ENCODE measurements at regions not wholly inside any gene's neighbourhood (a gene's known extent, or its start where the extent isn't known, plus 50 kb on each side); places are given as distances from the start of the nearest gene placed in this dataset.

GRCh38 chr2:36271266-36271665, 84.3 kb upstream of the CRIM1 start:
- TF ChIP-seq EZH2 (IDR thresholded peaks at IDR 0.05; ENCODE audit: low read length, unreplicated experiment) (no peak), EZH2phosphoT487 (IDR thresholded peaks at IDR 0.05; ENCODE audit: borderline replicate concordance, low read length) (no peak)
- TF ChIP-seq, protein P1, sequence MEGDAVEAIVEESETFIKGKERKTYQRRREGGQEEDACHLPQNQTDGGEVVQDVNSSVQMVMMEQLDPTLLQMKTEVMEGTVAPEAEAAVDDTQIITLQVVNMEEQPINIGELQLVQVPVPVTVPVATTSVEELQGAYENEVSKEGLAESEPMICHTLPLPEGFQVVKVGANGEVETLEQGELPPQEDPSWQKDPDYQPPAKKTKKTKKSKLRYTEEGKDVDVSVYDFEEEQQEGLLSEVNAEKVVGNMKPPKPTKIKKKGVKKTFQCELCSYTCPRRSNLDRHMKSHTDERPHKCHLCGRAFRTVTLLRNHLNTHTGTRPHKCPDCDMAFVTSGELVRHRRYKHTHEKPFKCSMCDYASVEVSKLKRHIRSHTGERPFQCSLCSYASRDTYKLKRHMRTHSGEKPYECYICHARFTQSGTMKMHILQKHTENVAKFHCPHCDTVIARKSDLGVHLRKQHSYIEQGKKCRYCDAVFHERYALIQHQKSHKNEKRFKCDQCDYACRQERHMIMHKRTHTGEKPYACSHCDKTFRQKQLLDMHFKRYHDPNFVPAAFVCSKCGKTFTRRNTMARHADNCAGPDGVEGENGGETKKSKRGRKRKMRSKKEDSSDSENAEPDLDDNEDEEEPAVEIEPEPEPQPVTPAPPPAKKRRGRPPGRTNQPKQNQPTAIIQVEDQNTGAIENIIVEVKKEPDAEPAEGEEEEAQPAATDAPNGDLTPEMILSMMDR (conservative IDR thresholded peaks at IDR 0.05; ENCODE audit: low read depth, low read length): no peak
- Histone ChIP-seq H3K9me2 (replicated peaks; ENCODE audit: low read length) (no peaks in the 10 kb centered on the region), H3K4me2 (ENCODE audit: low read length) (no peak overlapping the region), H3K27ac (ENCODE audit: low read length) (no peak overlapping the region), H3F3A (ENCODE audit: low read length, unreplicated experiment) (no peaks in the 10 kb centered on the region), H3K79me2 (ENCODE audit: low read length) (no peaks in the 10 kb centered on the region), H3K4me1 (ENCODE audit: insufficient read depth, low read length) (no peaks in the 10 kb centered on the region), H3K9ac (ENCODE audit: low read length) (no peak overlapping the region), H3K36me3 (ENCODE audit: low read depth, low read length) (no peaks in the 10 kb centered on the region), H3K27me3 (ENCODE audit: low read length) (peaks cover 21% of the 10 kb centered on the region; the same call in 1 of the 2 replicates), H2AFZ (ENCODE audit: low read length) (no peak overlapping the region), H4K20me1 (ENCODE audit: low read length) (no peaks in the 10 kb centered on the region), H3K9me3 (ENCODE audit: low read length) (peaks cover 7% of the 10 kb centered on the region; the same call in 1 of the 2 replicates), H3K4me3 (ENCODE audit: low read length) (no peak overlapping the region)
- ChIA-PET POLR2A (ENCODE audit: unreplicated experiment) (no interaction called here), CTCF (no interaction called here)
- intact Hi-C loops (cut with micrococcal nuclease): no loop called here
- BruUV-seq (replicated peaks): no TSS peak
- ATAC-seq (no peak), DNase-seq (no peak)

DNA sequence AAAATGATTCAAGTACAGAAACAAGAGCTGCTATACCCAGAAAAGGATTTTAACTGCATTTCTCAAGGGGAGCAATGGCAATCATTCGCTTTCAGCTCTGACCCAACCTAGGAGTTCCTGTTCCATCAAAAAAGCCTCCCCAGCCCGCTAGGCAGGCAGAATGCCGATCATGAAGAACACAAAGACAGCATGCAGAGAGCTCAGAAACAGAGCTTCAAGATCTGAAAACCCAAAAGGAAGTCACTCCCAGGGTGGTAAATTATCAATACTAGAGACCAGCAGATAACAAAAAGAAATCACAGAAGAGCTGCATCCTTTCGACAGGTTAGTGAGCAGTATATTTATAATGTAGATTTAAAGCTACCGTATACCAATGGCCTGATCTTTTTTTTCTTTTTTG, 84.8 kb upstream of the CRIM1 start:
- no peaks in the 10 kb centered on the region for H4K20me1 ChIP-seq (ENCODE audit: low read length)
- H3K79me2 ChIP-seq (ENCODE audit: low read length): no peaks in the 10 kb centered on the region
- H3F3A ChIP-seq (ENCODE audit: low read length, unreplicated experiment): no peaks in the 10 kb centered on the region
- H3K4me3 ChIP-seq (ENCODE audit: low read length): no peak overlapping the region
- peaks cover 26% of the 10 kb centered on the region; the same call in 1 of the 2 replicates for H3K27me3 ChIP-seq (ENCODE audit: low read length)
- H2AFZ ChIP-seq (ENCODE audit: low read length): no peak overlapping the region
- H3K9me3 ChIP-seq (ENCODE audit: low read length): peaks cover 7% of the 10 kb centered on the region; the same call in 1 of the 2 replicates
- H3K4me1 ChIP-seq (ENCODE audit: insufficient read depth, low read length): no peaks in the 10 kb centered on the region
- H3K27ac ChIP-seq (ENCODE audit: low read length): no peak overlapping the region
- ATAC-seq (no peak), DNase-seq (no peak)
- TF ChIP-seq EZH2 (IDR thresholded peaks at IDR 0.05; ENCODE audit: low read length, unreplicated experiment) (no peak), EZH2phosphoT487 (IDR thresholded peaks at IDR 0.05; ENCODE audit: borderline replicate concordance, low read length) (no peak)
- TF ChIP-seq, protein P1 (conservative IDR thresholded peaks at IDR 0.05; ENCODE audit: low read depth, low read length): no peak
- no peak overlapping the region for H3K9ac ChIP-seq (ENCODE audit: low read length)
- no TSS peak for BruUV-seq (replicated peaks)
- H3K36me3 ChIP-seq (ENCODE audit: low read depth, low read length): no peaks in the 10 kb centered on the region
- no peaks in the 10 kb centered on the region for H3K9me2 ChIP-seq (replicated peaks; ENCODE audit: low read length)
- H3K4me2 ChIP-seq (ENCODE audit: low read length): no peak overlapping the region
- POLR2A ChIA-PET (ENCODE audit: unreplicated experiment): no interaction called here
- intact Hi-C loops (cut with micrococcal nuclease): no loop called here
- CTCF ChIA-PET: no interaction called here

DNA sequence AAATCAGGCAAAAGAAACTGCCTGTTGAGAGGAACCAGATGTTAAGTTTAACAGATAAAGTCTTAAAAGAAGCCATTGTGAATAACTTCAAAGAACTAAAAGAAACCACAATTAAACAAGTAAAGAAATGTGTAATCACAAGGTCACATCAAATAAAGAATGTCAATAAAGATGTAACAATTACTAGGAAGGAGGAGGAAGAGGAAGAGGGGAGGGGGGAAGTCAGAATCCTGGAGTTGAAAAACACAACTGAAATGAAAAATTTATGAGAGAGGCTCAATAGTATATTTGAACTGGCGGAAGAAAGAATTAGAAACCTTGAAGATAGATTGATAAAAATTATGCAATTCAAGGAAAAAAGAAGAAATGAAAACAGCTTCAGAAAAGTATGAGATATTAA, 88.4 kb upstream of the CRIM1 start:
- Histone ChIP-seq H3K27ac (ENCODE audit: low read length) (no peak overlapping the region), H2AFZ (ENCODE audit: low read length) (no peak overlapping the region), H3K79me2 (ENCODE audit: low read length) (no peaks in the 10 kb centered on the region), H3K4me1 (ENCODE audit: insufficient read depth, low read length) (no peaks in the 10 kb centered on the region), H3K9me2 (replicated peaks; ENCODE audit: low read length) (no peaks in the 10 kb centered on the region), H3K9ac (ENCODE audit: low read length) (no peak overlapping the region), H3K9me3 (ENCODE audit: low read length) (peaks cover 7% of the 10 kb centered on the region; the same call in 1 of the 2 replicates), H3K4me2 (ENCODE audit: low read length) (no peak overlapping the region), H3F3A (ENCODE audit: low read length, unreplicated experiment) (no peaks in the 10 kb centered on the region), H3K36me3 (ENCODE audit: low read depth, low read length) (no peaks in the 10 kb centered on the region), H4K20me1 (ENCODE audit: low read length) (no peaks in the 10 kb centered on the region), H3K27me3 (ENCODE audit: low read length) (peaks cover 47% of the 10 kb centered on the region), H3K4me3 (ENCODE audit: low read length) (no peak overlapping the region)
- POLR2A ChIA-PET (ENCODE audit: unreplicated experiment): no interaction called here
- intact Hi-C loops (cut with micrococcal nuclease): no loop called here
- TF ChIP-seq EZH2phosphoT487 (IDR thresholded peaks at IDR 0.05; ENCODE audit: borderline replicate concordance, low read length): no peak
- TF ChIP-seq EZH2 (IDR thresholded peaks at IDR 0.05; ENCODE audit: low read length, unreplicated experiment): no peak
- TF ChIP-seq, protein P1 (conservative IDR thresholded peaks at IDR 0.05; ENCODE audit: low read depth, low read length): no peak
- CTCF ChIA-PET: no interaction called here
- BruUV-seq (replicated peaks): no TSS peak
- ATAC-seq (no peak), DNase-seq (no peak)
